Neural cell (in vitro differentiated cells): ENCODE measurements at regions not wholly inside any gene's neighbourhood (a gene's known extent, or its start where the extent isn't known, plus 50 kb on each side); places are given as distances from the start of the nearest gene placed in this dataset.

Experiments used
- H2AFZ ChIP-seq: fragments of 200-600, 300-800 bp; sonication (generic), shearing (Covaris generic); 2 replicates; pipeline ENCODE4 v1.6.0; 2014; ENCODE audit warnings: low read depth, mild to moderate bottlenecking, antibody characterized with exemption, low read length, moderate library complexity
- H3F3A ChIP-seq: fragments of 200-600 bp; shearing (Covaris generic); 2 replicates; pipeline ENCODE4 v1.6.1; 2016; ENCODE audit warnings: mild to moderate bottlenecking, moderate library complexity, mixed read lengths, antibody characterized with exemption, low read length; ENCODE audit not compliant: insufficient read depth, poor library complexity, severe bottlenecking
- H3K27ac ChIP-seq: fragments of 200-600, 300-800 bp; sonication (generic), shearing (Covaris generic); 2 replicates; pipeline ENCODE4 v1.5.1; 2014; ENCODE audit warnings: mild to moderate bottlenecking, low read length, moderate library complexity
- H3K27me3 ChIP-seq: fragments of 300-800, 200-600 bp; sonication (generic), shearing (Covaris generic); 2 replicates; pipeline ENCODE4 v1.6.0; 2014; ENCODE audit warnings: mild to moderate bottlenecking, low read depth, low read length, moderate library complexity; ENCODE audit not compliant: insufficient read depth
- H3K36me3 ChIP-seq: fragments of 300-800, 200-600 bp; sonication (generic), shearing (Covaris generic); 2 replicates; pipeline ENCODE4 v1.5.1; 2014; ENCODE audit warnings: mild to moderate bottlenecking, antibody characterized with exemption, low read length, moderate library complexity; ENCODE audit not compliant: insufficient read depth
- H3K4me2 ChIP-seq: fragments of 300-800, 200-600 bp; sonication (generic), shearing (Covaris generic); 2 replicates; pipeline ENCODE4 v1.6.0; 2014; ENCODE audit warnings: mild to moderate bottlenecking, low read length
- H3K4me3 ChIP-seq: fragments of 300-800, 200-600 bp; sonication (generic), shearing (Covaris generic); 2 replicates; pipeline ENCODE4 v1.5.1; 2014; ENCODE audit warnings: mild to moderate bottlenecking, low read length, moderate library complexity
- H3K79me2 ChIP-seq: fragments of 200-600 bp; shearing (Covaris generic); replicated peaks from 2 replicates; pipeline ENCODE4 v1.6.0; 2014; ENCODE audit warnings: mild to moderate bottlenecking, low read length, moderate library complexity; ENCODE audit not compliant: insufficient read depth
- H3K9ac ChIP-seq: fragments of 300-800, 200-600 bp; sonication (generic), shearing (Covaris generic); 2 replicates; pipeline ENCODE4 v1.6.1; 2016; ENCODE audit warnings: mild to moderate bottlenecking, low read length, mixed read lengths
- H3K9me2 ChIP-seq: fragments of 200-600 bp; shearing (Covaris generic); 2 replicates; pipeline ENCODE4 v1.6.1; 2016; ENCODE audit warnings: mild to moderate bottlenecking, low read length, mixed read lengths; ENCODE audit not compliant: insufficient read depth
- H3K9me3 ChIP-seq: fragments of 200-600, 300-800 bp; sonication (generic), shearing (Covaris generic); 2 replicates; pipeline ENCODE4 v1.6.1; 2016; ENCODE audit warnings: mild to moderate bottlenecking, mixed run types, low read length, moderate library complexity, mixed read lengths
- H4K20me1 ChIP-seq: fragments of 200-600 bp; shearing (Covaris generic); 2 replicates; pipeline ENCODE4 v1.6.1; 2016; ENCODE audit warnings: mild to moderate bottlenecking, mixed run types; ENCODE audit not compliant: insufficient read depth
- CTCF ChIP-seq: fragments of 450-650 bp; IDR thresholded peaks from 2 replicates; pipeline ENCODE4 v1.5.1; 2014; ENCODE audit warnings: antibody characterized with exemption, mild to moderate bottlenecking, moderate library complexity; ENCODE audit not compliant: poor library complexity, severe bottlenecking
- EP300 ChIP-seq: fragments of 450-650 bp; conservative IDR thresholded peaks from 2 replicates; pipeline ENCODE4 v1.6.1; 2014; ENCODE audit warnings: antibody characterized with exemption, mild to moderate bottlenecking, moderate library complexity; ENCODE audit not compliant: poor library complexity, severe bottlenecking
- EZH2 ChIP-seq: fragments of 200-600, 300-800 bp; shearing (Covaris generic), sonication (generic); IDR thresholded peaks from 2 replicates; pipeline ENCODE4 v1.6.1; 2014; ENCODE audit warnings: antibody characterized with exemption, low read length, borderline replicate concordance, mild to moderate bottlenecking; ENCODE audit not compliant: insufficient read depth, poor library complexity, severe bottlenecking
- MXI1 ChIP-seq: fragments of 450-650 bp; conservative IDR thresholded peaks from 2 replicates; pipeline ENCODE4 v1.6.1; 2014; ENCODE audit warnings: antibody characterized with exemption, mild to moderate bottlenecking; ENCODE audit not compliant: poor library complexity, severe bottlenecking
- POLR2AphosphoS5 ChIP-seq: IDR thresholded peaks from 2 replicates; pipeline ENCODE4 v1.6.1; 2012
- RAD21 ChIP-seq: fragments of 450-650 bp; conservative IDR thresholded peaks from 2 replicates; pipeline ENCODE4 v1.6.1; 2014; ENCODE audit warnings: antibody characterized with exemption, mild to moderate bottlenecking, moderate library complexity
- REST ChIP-seq: IDR thresholded peaks from 2 replicates; pipeline ENCODE4 v1.6.1; 2012; ENCODE audit warnings: borderline replicate concordance
- SMC3 ChIP-seq: fragments of 450-650 bp; conservative IDR thresholded peaks from 2 replicates; pipeline ENCODE4 v1.6.1; 2014; ENCODE audit warnings: antibody characterized with exemption, mild to moderate bottlenecking, moderate library complexity; ENCODE audit not compliant: poor library complexity
- TAF1 ChIP-seq: IDR thresholded peaks from 2 replicates; pipeline ENCODE4 v1.6.1; 2012; ENCODE audit warnings: low read depth

GRCh38 chr11:112751329-112751728 lies 209.9 kb upstream of the NCAM1 start:
- Histone ChIP-seq H3K79me2 (no peaks in the 10 kb centered on the region), H3K4me2 (no peak overlapping the region), H3K4me3 (no peak overlapping the region), H3K27me3 (no peaks in the 10 kb centered on the region), H3F3A (no peaks in the 10 kb centered on the region), H3K9me3 (no peaks in the 10 kb centered on the region), H4K20me1 (no peaks in the 10 kb centered on the region), H3K27ac (no peak overlapping the region), H3K9me2 (no peaks in the 10 kb centered on the region), H3K9ac (no peak overlapping the region), H3K36me3 (no peaks in the 10 kb centered on the region), H2AFZ (no peak overlapping the region)
- TF ChIP-seq MXI1 (no peak), EP300 (no peak), EZH2 (no peak), POLR2AphosphoS5 (no peak), CTCF (no peak)

GRCh38 chr11:112751772-112752171 lies 209.4 kb upstream of the NCAM1 start:
- no peak for TF ChIP-seq REST
- no peak for TF ChIP-seq RAD21
- no peak for TF ChIP-seq MXI1
- no peak for TF ChIP-seq TAF1
- TF ChIP-seq CTCF: no peak
- no peak for TF ChIP-seq POLR2AphosphoS5
- no peak for TF ChIP-seq EP300
- no peak for TF ChIP-seq EZH2
- no peak for TF ChIP-seq SMC3
- H3K4me3 ChIP-seq: no peak overlapping the region
- no peaks in the 10 kb centered on the region for H3K27me3 ChIP-seq
- no peaks in the 10 kb centered on the region for H3K36me3 ChIP-seq
- H3K79me2 ChIP-seq: no peaks in the 10 kb centered on the region
- H3K27ac ChIP-seq: no peak overlapping the region
- no peak overlapping the region for H3K4me2 ChIP-seq
- no peak overlapping the region for H3K9ac ChIP-seq
- H3K9me3 ChIP-seq: no peaks in the 10 kb centered on the region
- H4K20me1 ChIP-seq: no peaks in the 10 kb centered on the region
- no peak overlapping the region for H2AFZ ChIP-seq
- no peaks in the 10 kb centered on the region for H3K9me2 ChIP-seq
- H3F3A ChIP-seq: no peaks in the 10 kb centered on the region
